Activated T-cell treated with anti-CD3 and anti-CD28 coated beads for 48 hours (primary cell): ENCODE measurements at regions not wholly inside any gene's neighbourhood (a gene's known extent, or its start where the extent isn't known, plus 50 kb on each side); places are given as distances from the start of the nearest gene placed in this dataset.
"Not testable (repeated sequence)": the region's sequence is repeated elsewhere in the genome, so short reads cannot be mapped to it uniquely, and the experiment has no call there.

Experiments used
- DNase-seq: peaks from one replicate; pipeline ENCODE4 v3.0.0-alpha.2; 2020; ENCODE audit warnings: low read depth

- no peak for DNase-seq
Observed at GRCh38 chr15:99455789-99456160, 110.0 kb upstream of the MEF2A start.

- no peak for DNase-seq
Observed at GRCh38 chr15:99464137-99464536, 101.6 kb upstream of the MEF2A start.

- DNase-seq = no peak
Observed at GRCh38 chr15:99466701-99467337, 99.0 kb upstream of the MEF2A start.

GRCh38 chr15:99467338-99467720 lies 98.5 kb upstream of the MEF2A start:
- DNase-seq = no peak

- DNase-seq = no peak
Observed at GRCh38 chr15:99467853-99468464, 97.8 kb upstream of the MEF2A start.

- DNase-seq = not testable (repeated sequence)
Observed at GRCh38 chr15:99470204-99470603, 95.6 kb upstream of the MEF2A start.

- no peak for DNase-seq
Observed at GRCh38 chr15:99472416-99473145, 93.2 kb upstream of the MEF2A start.

GRCh38 chr15:99473981-99474906 lies 91.5 kb upstream of the MEF2A start:
- no peak for DNase-seq

GRCh38 chr15:99474909-99475753 lies 90.7 kb upstream of the MEF2A start:
- DNase-seq = no peak

- DNase-seq = no peak
Observed at GRCh38 chr15:99475754-99476412, 89.9 kb upstream of the MEF2A start.

- no peak for DNase-seq
Observed at GRCh38 chr15:99476413-99477222, 89.2 kb upstream of the MEF2A start.

GRCh38 chr15:99477791-99478471 lies 87.9 kb upstream of the MEF2A start:
- DNase-seq = no peak

- no peak for DNase-seq
Observed at GRCh38 chr15:99478977-99479376, 86.8 kb upstream of the MEF2A start.

GRCh38 chr15:99480016-99480810 lies 85.6 kb upstream of the MEF2A start:
- DNase-seq = no peak

GRCh38 chr15:99481113-99481950 lies 84.5 kb upstream of the MEF2A start:
- no peak for DNase-seq

GRCh38 chr15:99481951-99482230 lies 83.9 kb upstream of the MEF2A start:
- no peak for DNase-seq

- DNase-seq = no peak
Observed at GRCh38 chr15:99482993-99483392, 82.8 kb upstream of the MEF2A start.
